Mesodermal cell (in vitro differentiated cells): ENCODE measurements at regions not wholly inside any gene's neighbourhood (a gene's known extent, or its start where the extent isn't known, plus 50 kb on each side); places are given as distances from the start of the nearest gene placed in this dataset.

Experiments used
- H3K27ac ChIP-seq: 2 replicates; pipeline ENCODE4 v1.7.0; 2013; ENCODE audit warnings: mild to moderate bottlenecking, low read depth, low read length, moderate library complexity; ENCODE audit not compliant: severe bottlenecking
- H3K36me3 ChIP-seq: 2 replicates; pipeline ENCODE4 v1.7.1; 2013; ENCODE audit warnings: mild to moderate bottlenecking, low read length, moderate library complexity; ENCODE audit not compliant: control insufficient read depth, insufficient read depth
- H3K4me1 ChIP-seq: one replicate; pipeline ENCODE4 v1.7.1; 2013; ENCODE audit warnings: mild to moderate bottlenecking, low read length; ENCODE audit not compliant: insufficient read depth, control insufficient read depth, poor library complexity, severe bottlenecking
- H3K4me3 ChIP-seq: 2 replicates; pipeline ENCODE4 v1.7.0; 2013; ENCODE audit warnings: low read length, control low read depth, mild to moderate bottlenecking; ENCODE audit not compliant: insufficient read depth, poor library complexity, severe bottlenecking; ENCODE audit errors: extremely low read depth
- H3K9me3 ChIP-seq: 2 replicates; pipeline ENCODE4 v1.7.1; 2013; ENCODE audit warnings: mild to moderate bottlenecking, low read length, moderate library complexity; ENCODE audit not compliant: control insufficient read depth
- WGBS, 2 experiments: methylation state at CpG; one replicate each; pipeline ENCODE4 v1.1.5; 2013; ENCODE audit warnings: missing lambda C conversion rate in 2 of 2; ENCODE audit not compliant: insufficient coverage in 2 of 2; 5-methylcytosine and 5-hydroxymethylcytosine counted together

DNA sequence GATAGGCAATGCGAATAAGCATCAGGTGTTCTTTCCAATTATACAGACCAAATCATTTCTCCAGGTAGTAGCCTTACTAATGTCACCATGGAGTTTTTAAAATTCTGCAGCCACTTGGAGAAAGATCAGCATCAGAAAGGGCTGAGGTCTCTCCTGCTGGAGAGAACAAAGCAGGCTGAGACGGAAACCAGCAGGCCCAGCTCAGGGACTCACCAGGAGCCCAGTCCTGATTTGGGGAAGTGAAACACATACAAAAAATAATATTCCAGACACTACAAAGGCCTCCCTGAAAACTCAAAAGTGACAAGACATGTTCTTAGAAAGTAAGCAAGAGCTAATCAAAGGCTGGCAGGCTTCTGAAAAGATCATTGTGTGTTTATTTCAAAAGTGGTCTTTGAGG lies 207.1 kb upstream of the GHITM start:
- no peaks in the 10 kb centered on the region for H3K9me3 ChIP-seq
- no peak overlapping the region for H3K4me3 ChIP-seq
- 85 to 100% methylated on average over 1 to 2 of the region's 2 CpGs for WGBS, 2 experiments
- H3K27ac ChIP-seq = no peak overlapping the region
- H3K36me3 ChIP-seq = no peaks in the 10 kb centered on the region
- no peaks in the 10 kb centered on the region for H3K4me1 ChIP-seq

- Histone ChIP-seq H3K36me3 (no peaks in the 10 kb centered on the region), H3K9me3 (no peaks in the 10 kb centered on the region), H3K4me3 (no peak overlapping the region), H3K27ac (no peak overlapping the region), H3K4me1 (no peaks in the 10 kb centered on the region)
- WGBS, 2 experiments = 85 to 91% methylated on average over 3 of the region's 3 CpGs
Measured at GRCh38 chr10:83934062-83934461, 205.2 kb upstream of the GHITM start.

DNA sequence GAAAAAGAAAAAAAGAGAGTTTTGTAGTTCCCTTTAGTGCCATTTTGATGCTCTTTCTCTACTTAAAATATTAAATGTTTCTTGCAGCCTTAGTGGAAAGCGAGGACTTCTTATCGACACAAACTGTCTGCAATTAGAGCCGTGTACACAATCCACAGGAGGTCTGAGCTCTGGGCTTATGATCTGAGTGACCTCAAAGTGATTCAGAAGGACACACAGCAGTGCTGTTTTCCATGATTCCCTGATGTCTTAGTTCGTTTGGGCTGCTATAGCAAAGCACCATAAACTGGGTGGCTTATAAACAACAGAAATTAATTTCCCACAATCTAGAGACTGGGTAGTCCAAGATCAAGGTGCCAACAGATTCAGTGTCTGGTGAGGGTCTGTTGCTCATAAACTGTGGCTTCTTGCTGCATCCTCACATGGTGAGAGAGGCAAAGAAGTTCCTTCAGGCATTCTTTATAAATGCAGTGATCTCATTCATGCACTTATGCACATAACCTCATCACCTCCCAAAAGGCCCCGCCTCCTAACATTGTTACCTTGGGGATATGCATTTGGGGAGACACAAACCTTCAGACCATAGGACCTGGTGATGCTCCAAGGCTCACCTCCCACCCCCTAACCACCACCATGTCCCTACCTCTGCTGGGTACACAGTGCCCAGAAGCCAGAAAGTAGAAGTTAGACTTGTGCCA lies 204.5 kb upstream of the GHITM start:
- no peaks in the 10 kb centered on the region for H3K9me3 ChIP-seq
- no peaks in the 10 kb centered on the region for H3K4me1 ChIP-seq
- H3K27ac ChIP-seq = no peak overlapping the region
- no peaks in the 10 kb centered on the region for H3K36me3 ChIP-seq
- WGBS, 2 experiments = 80 to 91% methylated on average over 3 to 4 of the region's 5 CpGs
- no peak overlapping the region for H3K4me3 ChIP-seq

GRCh38 chr10:83935339-83935736 lies 204.0 kb upstream of the GHITM start:
- Histone ChIP-seq H3K4me1 (no peaks in the 10 kb centered on the region), H3K9me3 (no peaks in the 10 kb centered on the region), H3K36me3 (no peaks in the 10 kb centered on the region), H3K4me3 (no peak overlapping the region), H3K27ac (no peak overlapping the region)
- 100% methylated on average over 1 of the region's 3 CpGs for WGBS, 2 experiments

DNA sequence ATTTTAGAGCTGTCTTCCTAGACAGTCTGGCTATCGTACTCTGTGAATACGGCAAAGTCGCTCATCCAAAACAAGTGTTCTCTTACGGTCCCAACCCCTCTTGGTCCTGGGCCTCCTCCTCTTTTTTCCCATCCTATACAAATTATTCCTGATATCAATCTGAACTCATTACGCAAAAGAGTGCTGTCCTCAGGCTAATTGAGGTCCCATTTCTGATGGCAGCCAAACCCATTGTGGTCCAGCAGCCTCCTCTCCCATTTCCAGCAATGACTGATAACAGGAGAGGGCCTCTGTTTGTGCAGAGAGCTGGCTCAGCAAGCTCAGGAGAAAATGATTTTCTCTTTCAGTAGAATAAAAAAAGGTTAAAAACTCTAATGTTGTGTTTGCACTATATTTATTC lies 203.4 kb upstream of the GHITM start:
- Histone ChIP-seq H3K27ac (no peak overlapping the region), H3K4me1 (no peaks in the 10 kb centered on the region), H3K4me3 (no peak overlapping the region), H3K9me3 (no peaks in the 10 kb centered on the region), H3K36me3 (no peaks in the 10 kb centered on the region)
- WGBS, 2 experiments = 93 to 96% methylated on average over 5 of the region's 5 CpGs

GRCh38 chr10:83937161-83937560 lies 202.1 kb upstream of the GHITM start:
- H3K36me3 ChIP-seq = no peaks in the 10 kb centered on the region
- no peak overlapping the region for H3K4me3 ChIP-seq
- 75 to 88% methylated on average over 1 of the region's 3 CpGs for WGBS, 2 experiments
- H3K27ac ChIP-seq = no peak overlapping the region
- H3K9me3 ChIP-seq = no peaks in the 10 kb centered on the region
- H3K4me1 ChIP-seq = no peaks in the 10 kb centered on the region

GRCh38 chr10:83937826-83938225 lies 201.5 kb upstream of the GHITM start:
- H3K27ac ChIP-seq = no peak overlapping the region
- H3K9me3 ChIP-seq = no peaks in the 10 kb centered on the region
- no peak overlapping the region for H3K4me3 ChIP-seq
- H3K4me1 ChIP-seq = no peaks in the 10 kb centered on the region
- no peaks in the 10 kb centered on the region for H3K36me3 ChIP-seq
- WGBS, 2 experiments = no CpG with 5 or more reads among the region's 1 CpG

- Histone ChIP-seq H3K4me3 (no peak overlapping the region), H3K9me3 (no peaks in the 10 kb centered on the region), H3K27ac (no peak overlapping the region), H3K4me1 (no peaks in the 10 kb centered on the region), H3K36me3 (no peaks in the 10 kb centered on the region)
- no CpG with 5 or more reads among the region's 2 CpGs for WGBS, 2 experiments
Measured at GRCh38 chr10:83941189-83941588, 198.1 kb upstream of the GHITM start.

DNA sequence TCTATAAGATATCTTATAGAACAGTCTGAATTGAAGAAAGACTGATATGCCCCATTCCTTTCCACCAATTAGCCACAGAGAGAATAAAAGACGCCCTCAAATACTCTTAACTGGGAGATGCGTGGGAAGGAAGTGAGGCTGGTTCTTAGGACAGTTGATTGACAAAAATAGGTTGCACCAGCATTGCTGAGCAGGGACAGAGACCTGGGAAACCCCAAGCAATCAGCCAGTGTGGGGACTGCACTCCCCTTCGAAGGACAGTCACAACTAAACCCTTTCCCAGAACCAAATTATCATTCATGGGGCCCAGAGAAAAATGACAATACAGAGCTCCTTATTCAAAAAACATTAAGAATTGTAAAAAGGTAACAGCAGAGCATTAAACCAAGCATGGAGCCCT lies 196.9 kb upstream of the GHITM start:
- Histone ChIP-seq H3K4me1 (no peaks in the 10 kb centered on the region), H3K27ac (no peak overlapping the region), H3K9me3 (no peaks in the 10 kb centered on the region), H3K36me3 (no peaks in the 10 kb centered on the region), H3K4me3 (no peak overlapping the region)
- 71 to 80% methylated on average over 1 to 2 of the region's 3 CpGs for WGBS, 2 experiments

DNA sequence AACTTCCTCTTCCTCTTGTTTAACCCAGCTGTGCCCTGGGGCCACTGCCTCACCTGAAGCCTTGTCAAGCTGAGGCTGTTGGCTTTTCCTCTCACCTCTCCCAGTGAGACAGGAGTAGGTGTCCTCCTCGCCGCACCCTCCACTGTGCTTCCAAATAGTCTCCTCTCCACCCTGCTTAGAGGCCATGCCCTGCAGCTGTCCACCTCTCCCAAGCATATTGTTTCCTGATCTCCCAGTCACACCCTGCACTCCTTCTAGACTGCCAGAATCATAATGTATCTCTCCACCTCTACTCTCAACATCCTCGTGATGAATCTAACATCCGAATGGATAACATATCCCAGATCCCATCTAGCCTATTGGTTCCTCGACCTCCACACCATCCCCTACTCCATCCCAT lies 196.3 kb upstream of the GHITM start:
- no peaks in the 10 kb centered on the region for H3K9me3 ChIP-seq
- no peaks in the 10 kb centered on the region for H3K36me3 ChIP-seq
- no peak overlapping the region for H3K27ac ChIP-seq
- no peak overlapping the region for H3K4me3 ChIP-seq
- 77 to 80% methylated on average over 4 to 5 of the region's 5 CpGs for WGBS, 2 experiments
- H3K4me1 ChIP-seq = no peaks in the 10 kb centered on the region

DNA sequence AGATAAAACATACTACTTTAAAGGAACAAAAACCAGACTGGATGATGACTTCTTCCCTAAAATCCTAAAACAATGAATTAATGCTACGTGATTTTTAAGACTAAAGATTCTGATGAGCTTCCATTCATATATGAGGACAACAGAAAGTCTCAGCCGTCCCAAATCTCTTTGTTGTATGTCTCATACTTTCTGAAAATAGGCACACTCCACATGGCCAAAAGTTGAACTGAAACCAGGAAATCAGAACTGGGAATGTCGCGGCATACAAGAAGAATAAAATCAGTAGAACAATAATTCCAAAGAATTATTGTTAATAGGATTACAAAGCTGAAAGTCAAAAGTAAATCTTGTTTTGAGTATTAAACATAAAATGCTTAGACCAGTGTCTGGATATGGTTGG lies 195.4 kb upstream of the GHITM start:
- Histone ChIP-seq H3K36me3 (no peaks in the 10 kb centered on the region), H3K4me3 (no peak overlapping the region), H3K27ac (no peak overlapping the region), H3K9me3 (no peaks in the 10 kb centered on the region), H3K4me1 (no peaks in the 10 kb centered on the region)
- 100% methylated on average over 1 of the region's 4 CpGs; no CpG with 5 or more reads in 1 of the 2 experiments for WGBS, 2 experiments
